Adrenal gland (tissue), 5 donors: ENCODE measurements at regions not wholly inside any gene's neighbourhood (a gene's known extent, or its start where the extent isn't known, plus 50 kb on each side); places are given as distances from the start of the nearest gene placed in this dataset.

Source experiments
- CTCF ChIP-seq, 6 experiments: fragments of 450-650 bp in 4 of 6; fragments of 200-600 bp in 2 of 6; sonication (generic) in 1 of 6; IDR thresholded peaks; 1 replicate in 5 of 6; 2 replicates in 1 of 6; pipeline versions ENCODE4 v1.5.1 to v1.8.0; 2016 to 2021; ENCODE audit warnings: antibody characterized with exemption in 6 of 6, mild to moderate bottlenecking in 2 of 6, moderate library complexity in 1 of 6
- POLR2A ChIP-seq, 2 donors: fragments of 450-650 bp; IDR thresholded peaks; one replicate each; pipeline ENCODE4 v1.6.1; 2017; ENCODE audit warnings: antibody characterized with exemption in 2 of 2, mild to moderate bottlenecking in 2 of 2, moderate library complexity in 1 of 2
- donor health status: DM: no; HTN: no; CAD: no.

- TF ChIP-seq POLR2A (IDR thresholded peaks at IDR 0.05) (no peak), CTCF (IDR thresholded peaks at IDR 0.05) (no peak)
Observed at GRCh38 chr4:138408758-138409157, 166.6 kb upstream of the SLC7A11 start.
